ENCODE measurements at regions not wholly inside any gene's neighbourhood (a gene's known extent, or its start where the extent isn't known, plus 50 kb on each side); places are given as distances from the start of the nearest gene placed in this dataset.
A peak's percentile ranks its signal among the peaks of the same experiment; 100 is the strongest.

GRCh38 chr2:16023506-16024360 lies 83.4 kb downstream of the MYCN start:
- no peak overlapping the region for H3K27ac ChIP-seq
- no peak overlapping the region for H3K4me3 ChIP-seq (replicated peaks in 1 of 3)
- WGBS, 2 donors: 82 to 83% methylated on average over 5 of the region's 5 CpGs
- H3K27me3 ChIP-seq: no peaks in the 10 kb centered on the region
- H3K4me1 ChIP-seq: peaks cover 12 to 15% of the 10 kb centered on the region in 2 donors
- DNase-seq: no peak
- no peaks in the 10 kb centered on the region for H3K36me3 ChIP-seq
- no peaks in the 10 kb centered on the region for H3K9me3 ChIP-seq
- intact Hi-C loops (cut with DNase I): no loop called here
- TF ChIP-seq, protein P1, sequence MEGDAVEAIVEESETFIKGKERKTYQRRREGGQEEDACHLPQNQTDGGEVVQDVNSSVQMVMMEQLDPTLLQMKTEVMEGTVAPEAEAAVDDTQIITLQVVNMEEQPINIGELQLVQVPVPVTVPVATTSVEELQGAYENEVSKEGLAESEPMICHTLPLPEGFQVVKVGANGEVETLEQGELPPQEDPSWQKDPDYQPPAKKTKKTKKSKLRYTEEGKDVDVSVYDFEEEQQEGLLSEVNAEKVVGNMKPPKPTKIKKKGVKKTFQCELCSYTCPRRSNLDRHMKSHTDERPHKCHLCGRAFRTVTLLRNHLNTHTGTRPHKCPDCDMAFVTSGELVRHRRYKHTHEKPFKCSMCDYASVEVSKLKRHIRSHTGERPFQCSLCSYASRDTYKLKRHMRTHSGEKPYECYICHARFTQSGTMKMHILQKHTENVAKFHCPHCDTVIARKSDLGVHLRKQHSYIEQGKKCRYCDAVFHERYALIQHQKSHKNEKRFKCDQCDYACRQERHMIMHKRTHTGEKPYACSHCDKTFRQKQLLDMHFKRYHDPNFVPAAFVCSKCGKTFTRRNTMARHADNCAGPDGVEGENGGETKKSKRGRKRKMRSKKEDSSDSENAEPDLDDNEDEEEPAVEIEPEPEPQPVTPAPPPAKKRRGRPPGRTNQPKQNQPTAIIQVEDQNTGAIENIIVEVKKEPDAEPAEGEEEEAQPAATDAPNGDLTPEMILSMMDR (IDR thresholded peaks at IDR 0.05): no peak
- no peak for TF ChIP-seq POLR2A (IDR thresholded peaks at IDR 0.05)

- no peaks in the 10 kb centered on the region for H3K9me3 ChIP-seq
- H3K27me3 ChIP-seq: no peaks in the 10 kb centered on the region
- TF ChIP-seq, protein P1 (IDR thresholded peaks at IDR 0.05): no peak
- no peak for TF ChIP-seq POLR2A (IDR thresholded peaks at IDR 0.05)
- H3K4me1 ChIP-seq: peaks cover 12 to 15% of the 10 kb centered on the region in 2 donors
- H3K27ac ChIP-seq: peak overlapping the region; percentile 9 to 81 (median 54)
- H3K4me3 ChIP-seq (replicated peaks in 1 of 3): no peak overlapping the region
- intact Hi-C loops (cut with DNase I): no loop called here
- no peak for DNase-seq
- no peaks in the 10 kb centered on the region for H3K36me3 ChIP-seq
- 70 to 73% methylated on average over 6 of the region's 6 CpGs for WGBS, 2 donors
Observed at GRCh38 chr2:16022548-16023240, 82.3 kb downstream of the MYCN start.

- 25 to 32% methylated on average over 4 of the region's 4 CpGs for WGBS, 2 donors
- intact Hi-C loops (cut with DNase I): no loop called here
- H3K27me3 ChIP-seq: no peaks in the 10 kb centered on the region
- peaks cover 12 to 15% of the 10 kb centered on the region in 2 donors for H3K4me1 ChIP-seq
- DNase-seq: peak; percentile 59 to 61
- H3K27ac ChIP-seq: peak overlapping the region; percentile 50 to 81 (median 54)
- H3K36me3 ChIP-seq: no peaks in the 10 kb centered on the region
- no peak overlapping the region for H3K4me3 ChIP-seq (replicated peaks in 1 of 3)
- H3K9me3 ChIP-seq: no peaks in the 10 kb centered on the region
- TF ChIP-seq, protein P1 (IDR thresholded peaks at IDR 0.05): no peak
- no peak for TF ChIP-seq POLR2A (IDR thresholded peaks at IDR 0.05)
Observed at GRCh38 chr2:16021611-16022363, 81.4 kb downstream of the MYCN start.

DNA sequence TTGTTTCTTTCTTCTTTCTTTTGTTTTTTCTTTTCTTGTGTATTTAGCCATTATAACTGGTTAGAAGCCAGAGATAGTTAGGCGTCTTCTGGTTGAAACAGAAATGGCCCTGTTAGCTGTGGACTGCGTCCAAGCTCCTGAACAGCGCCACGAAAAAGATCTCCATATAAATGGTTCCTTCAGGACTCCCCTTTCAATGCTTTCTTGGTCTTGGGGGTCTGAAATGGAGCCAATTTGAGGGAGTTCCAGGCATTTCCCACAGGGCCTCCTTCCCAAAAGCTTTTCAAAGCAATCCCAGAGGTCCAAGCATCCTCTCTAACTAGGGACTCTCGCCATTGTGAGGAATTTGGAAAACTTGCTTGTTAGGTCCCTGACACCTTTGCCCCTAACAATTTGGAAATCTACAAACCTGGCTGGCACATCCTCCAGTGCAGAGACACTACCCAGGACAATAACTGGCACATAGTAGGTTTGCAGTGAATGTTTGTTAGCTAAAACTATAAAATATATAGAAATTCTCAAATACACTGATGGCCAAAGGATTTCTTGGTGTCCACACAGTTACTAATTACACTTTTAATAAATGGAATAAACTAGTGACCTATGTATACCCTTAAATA lies 80.1 kb downstream of the MYCN start:
- Histone ChIP-seq H3K4me1 (peaks cover 12 to 15% of the 10 kb centered on the region in 2 donors), H3K27me3 (no peaks in the 10 kb centered on the region), H3K27ac (peak overlapping the region in 1 of 3 donors; percentile 81), H3K9me3 (no peaks in the 10 kb centered on the region), H3K4me3 (replicated peaks in 1 of 3) (no peak overlapping the region), H3K36me3 (no peaks in the 10 kb centered on the region)
- intact Hi-C loops (cut with DNase I): no loop called here
- TF ChIP-seq, protein P1 (IDR thresholded peaks at IDR 0.05): no peak
- no peak for TF ChIP-seq POLR2A (IDR thresholded peaks at IDR 0.05)
- DNase-seq: no peak
- WGBS, 2 donors: 79 to 80% methylated on average over 5 of the region's 5 CpGs

All from thyroid gland (tissue), 4 donors.